KMS-11 (cell line): ENCODE measurements at regions not wholly inside any gene's neighbourhood (a gene's known extent, or its start where the extent isn't known, plus 50 kb on each side); places are given as distances from the start of the nearest gene placed in this dataset.

Experiments
- H2AFZ ChIP-seq: fragments of 200-600 bp; sonication (generic); 2 replicates; pipeline ENCODE4 v1.6.1; 2016; ENCODE audit warnings: antibody characterized with exemption, mixed run types, low read depth
- H3K27ac ChIP-seq: fragments of 200-600 bp; sonication (generic); 2 replicates; pipeline ENCODE4 v1.6.1; 2016; ENCODE audit warnings: mild to moderate bottlenecking, mixed run types
- H3K27me3 ChIP-seq: fragments of 200-600 bp; sonication (generic); 2 replicates; pipeline ENCODE4 v1.6.1; 2017; ENCODE audit warnings: mild to moderate bottlenecking, low read depth, mixed run types, moderate library complexity; ENCODE audit not compliant: insufficient read depth
- H3K36me3 ChIP-seq: fragments of 200-600 bp; sonication (generic); 2 replicates; pipeline ENCODE4 v1.6.1; 2017; ENCODE audit warnings: mild to moderate bottlenecking, mixed run types; ENCODE audit not compliant: insufficient read depth
- H3K4me1 ChIP-seq: fragments of 200-600 bp; sonication (generic); 2 replicates; pipeline ENCODE4 v1.6.1; 2016; ENCODE audit warnings: mild to moderate bottlenecking, low read depth, mixed run types; ENCODE audit not compliant: poor library complexity, severe bottlenecking
- H3K4me2 ChIP-seq: fragments of 200-600 bp; sonication (generic); 2 replicates; pipeline ENCODE4 v1.7.0; 2016; ENCODE audit warnings: mild to moderate bottlenecking, mixed run types
- H3K4me3 ChIP-seq: fragments of 200-600 bp; sonication (generic); IDR thresholded peaks from 2 replicates; pipeline ENCODE4 v1.6.1; 2017; ENCODE audit warnings: low read depth, low read length, mixed read lengths; ENCODE audit not compliant: insufficient read depth
- H3K79me2 ChIP-seq: fragments of 200-600 bp; sonication (generic); 2 replicates; pipeline ENCODE4 v1.6.1; 2016; ENCODE audit warnings: low read depth, mixed run types; ENCODE audit not compliant: insufficient read depth
- H3K9ac ChIP-seq: fragments of 200-600 bp; sonication (generic); 2 replicates; pipeline ENCODE4 v1.6.1; 2016; ENCODE audit warnings: mild to moderate bottlenecking, mixed run types
- H4K20me1 ChIP-seq: fragments of 200-600 bp; sonication (generic); 2 replicates; pipeline ENCODE4 v1.6.1; 2016; ENCODE audit warnings: mild to moderate bottlenecking, mixed run types; ENCODE audit not compliant: insufficient read depth
- TF ChIP-seq, protein P1 (sequence below): fragments of 200-600 bp; sonication (generic); conservative IDR thresholded peaks from 2 replicates; pipeline ENCODE4 v1.6.1; 2017; ENCODE audit warnings: low read depth, mild to moderate bottlenecking, antibody characterized with exemption, low read length, moderate library complexity, mixed read lengths

DNA sequence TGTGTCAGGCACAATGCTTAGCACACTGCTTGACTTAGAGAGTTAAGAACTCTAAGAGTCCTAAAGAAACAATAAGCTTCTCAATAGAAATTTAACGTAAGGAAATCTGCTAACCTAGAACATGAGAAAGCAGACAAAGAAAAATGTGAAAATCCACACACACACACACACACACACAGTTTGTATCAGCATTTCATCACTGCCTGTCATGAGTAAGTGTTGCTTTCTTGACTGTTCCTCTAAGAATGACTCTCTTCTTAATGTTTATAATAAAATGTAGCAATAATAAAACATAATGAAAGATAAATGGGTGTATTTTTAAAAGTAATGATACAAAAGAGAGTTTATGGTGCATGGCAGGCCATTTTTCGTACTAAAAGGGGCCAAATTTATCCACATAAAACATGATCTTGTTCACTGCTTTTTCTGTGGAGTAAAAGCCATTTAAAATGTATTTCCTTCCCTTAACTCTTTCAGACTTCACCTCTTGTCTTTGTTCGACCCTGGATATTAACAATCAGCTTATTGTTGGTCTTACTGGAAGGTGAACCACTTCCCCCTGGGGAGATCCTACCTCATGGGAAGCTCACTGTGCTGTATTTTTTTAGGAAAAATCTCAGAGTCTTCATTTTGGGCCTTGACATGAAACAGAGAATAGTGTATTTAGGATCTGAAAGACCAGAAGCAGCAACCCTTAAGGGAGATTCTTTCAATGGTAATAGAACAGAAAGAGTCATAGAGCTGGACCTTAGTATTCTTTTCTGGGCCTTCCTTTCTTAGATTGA is 107.3 kb upstream of the ANKRD55 start:
- no peak overlapping the region for H3K27ac ChIP-seq
- H2AFZ ChIP-seq: no peak overlapping the region
- H3K4me1 ChIP-seq: no peaks in the 10 kb centered on the region
- no peak overlapping the region for H3K4me3 ChIP-seq
- H3K9ac ChIP-seq: no peak overlapping the region
- H4K20me1 ChIP-seq: no peaks in the 10 kb centered on the region
- H3K79me2 ChIP-seq: no peaks in the 10 kb centered on the region
- no peaks in the 10 kb centered on the region for H3K27me3 ChIP-seq
- no peaks in the 10 kb centered on the region for H3K36me3 ChIP-seq
- H3K4me2 ChIP-seq: no peak overlapping the region
- TF ChIP-seq, protein P1, sequence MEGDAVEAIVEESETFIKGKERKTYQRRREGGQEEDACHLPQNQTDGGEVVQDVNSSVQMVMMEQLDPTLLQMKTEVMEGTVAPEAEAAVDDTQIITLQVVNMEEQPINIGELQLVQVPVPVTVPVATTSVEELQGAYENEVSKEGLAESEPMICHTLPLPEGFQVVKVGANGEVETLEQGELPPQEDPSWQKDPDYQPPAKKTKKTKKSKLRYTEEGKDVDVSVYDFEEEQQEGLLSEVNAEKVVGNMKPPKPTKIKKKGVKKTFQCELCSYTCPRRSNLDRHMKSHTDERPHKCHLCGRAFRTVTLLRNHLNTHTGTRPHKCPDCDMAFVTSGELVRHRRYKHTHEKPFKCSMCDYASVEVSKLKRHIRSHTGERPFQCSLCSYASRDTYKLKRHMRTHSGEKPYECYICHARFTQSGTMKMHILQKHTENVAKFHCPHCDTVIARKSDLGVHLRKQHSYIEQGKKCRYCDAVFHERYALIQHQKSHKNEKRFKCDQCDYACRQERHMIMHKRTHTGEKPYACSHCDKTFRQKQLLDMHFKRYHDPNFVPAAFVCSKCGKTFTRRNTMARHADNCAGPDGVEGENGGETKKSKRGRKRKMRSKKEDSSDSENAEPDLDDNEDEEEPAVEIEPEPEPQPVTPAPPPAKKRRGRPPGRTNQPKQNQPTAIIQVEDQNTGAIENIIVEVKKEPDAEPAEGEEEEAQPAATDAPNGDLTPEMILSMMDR: no peak

DNA sequence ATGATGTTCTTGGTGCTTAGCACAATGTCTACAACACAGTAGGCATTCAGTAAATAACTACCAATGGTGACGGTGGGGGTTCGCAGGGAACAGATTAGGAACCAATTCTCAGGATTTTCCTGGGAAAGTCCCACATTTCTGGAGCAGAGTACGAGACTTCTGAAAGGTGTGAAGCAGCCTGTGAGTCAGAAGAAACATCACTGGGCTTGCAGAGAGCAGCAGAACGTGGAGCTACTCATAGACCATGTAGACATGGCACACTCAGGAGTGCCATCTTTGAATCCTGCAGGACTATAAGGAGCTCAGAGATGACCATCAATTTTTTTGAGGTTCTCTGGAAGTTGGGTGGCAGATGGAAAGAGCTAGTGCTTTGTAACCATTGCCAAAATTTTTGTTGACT is 106.6 kb upstream of the ANKRD55 start:
- TF ChIP-seq, protein P1: no peak
- Histone ChIP-seq H3K27me3 (no peaks in the 10 kb centered on the region), H3K4me3 (no peak overlapping the region), H3K79me2 (no peaks in the 10 kb centered on the region), H3K9ac (no peak overlapping the region), H3K36me3 (no peaks in the 10 kb centered on the region), H3K27ac (no peak overlapping the region), H3K4me2 (no peak overlapping the region), H3K4me1 (no peaks in the 10 kb centered on the region), H2AFZ (no peak overlapping the region), H4K20me1 (no peaks in the 10 kb centered on the region)

DNA sequence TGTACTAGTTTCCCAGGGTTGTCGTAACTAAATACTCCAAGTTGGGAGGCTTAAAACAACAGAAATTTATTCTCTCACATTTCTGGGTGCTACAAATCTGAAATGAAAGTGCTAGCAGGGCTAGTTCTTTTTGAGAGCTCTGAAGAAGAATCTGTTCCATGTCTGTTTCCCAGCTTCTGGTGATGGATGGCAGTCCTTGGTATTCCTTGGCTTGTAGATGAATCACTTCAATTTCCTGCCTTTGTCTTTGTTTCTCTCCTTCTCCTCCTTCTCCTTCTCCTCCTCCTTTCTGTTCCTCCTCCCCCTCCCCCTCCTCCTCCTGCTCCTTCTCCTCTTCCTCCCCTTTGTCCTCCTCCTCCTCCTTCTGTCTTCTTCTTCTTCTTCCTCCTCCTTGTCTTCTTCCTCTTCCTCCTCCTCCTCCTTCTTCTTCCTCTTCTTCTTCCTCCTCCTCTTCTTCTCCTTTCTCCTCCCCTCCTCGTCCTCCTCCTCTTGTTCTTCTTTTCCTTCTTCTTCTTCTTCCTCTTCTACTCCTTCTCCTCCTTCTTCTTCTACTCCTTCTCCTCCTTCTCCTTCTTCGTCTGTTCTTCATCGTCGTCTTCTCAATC is 104.7 kb upstream of the ANKRD55 start:
- no peaks in the 10 kb centered on the region for H3K4me1 ChIP-seq
- no peak overlapping the region for H3K4me3 ChIP-seq
- no peak overlapping the region for H3K4me2 ChIP-seq
- no peak overlapping the region for H3K27ac ChIP-seq
- H4K20me1 ChIP-seq: no peaks in the 10 kb centered on the region
- H3K27me3 ChIP-seq: no peaks in the 10 kb centered on the region
- H2AFZ ChIP-seq: no peak overlapping the region
- no peaks in the 10 kb centered on the region for H3K36me3 ChIP-seq
- TF ChIP-seq, protein P1: no peak
- no peaks in the 10 kb centered on the region for H3K79me2 ChIP-seq
- no peak overlapping the region for H3K9ac ChIP-seq

DNA sequence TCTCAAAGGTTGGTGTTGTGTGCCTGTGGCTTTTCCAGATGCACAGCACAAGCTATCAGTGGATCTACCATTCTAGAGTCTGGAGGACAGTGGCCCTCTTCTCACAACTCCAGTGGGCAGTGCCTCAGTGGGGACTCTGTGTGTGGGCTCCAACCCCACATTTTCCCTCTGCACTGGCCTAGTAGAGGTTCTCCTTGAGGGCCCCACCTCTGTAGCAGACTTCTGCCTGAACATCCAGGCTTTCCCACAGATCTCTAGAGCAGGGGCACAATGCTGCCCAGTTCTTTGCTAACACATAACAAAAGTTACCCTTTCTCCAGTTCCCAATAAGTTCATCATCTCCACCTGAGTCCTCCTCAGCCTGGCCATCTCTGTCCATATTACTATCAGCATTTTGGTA is 102.1 kb upstream of the ANKRD55 start:
- TF ChIP-seq, protein P1: no peak
- Histone ChIP-seq H3K9ac (no peak overlapping the region), H3K79me2 (no peaks in the 10 kb centered on the region), H3K4me2 (no peak overlapping the region), H3K27me3 (no peaks in the 10 kb centered on the region), H3K4me3 (no peak overlapping the region), H3K27ac (no peak overlapping the region), H3K36me3 (no peaks in the 10 kb centered on the region), H4K20me1 (no peaks in the 10 kb centered on the region), H2AFZ (no peak overlapping the region), H3K4me1 (peaks cover 18% of the 10 kb centered on the region)
